Brain microvascular endothelial cell (primary cell): ENCODE measurements at regions not wholly inside any gene's neighbourhood (a gene's known extent, or its start where the extent isn't known, plus 50 kb on each side); places are given as distances from the start of the nearest gene placed in this dataset.

Experiments used
- DNase-seq: peaks from one replicate; pipeline ENCODE4 v3.0.0-alpha.2; 2020
- H3K27ac ChIP-seq: fragments of 250-450 bp; sonication (Bioruptor Pico); 2 replicates; pipeline ENCODE4 v1.5.1; 2020; ENCODE audit warnings: mild to moderate bottlenecking, moderate library complexity
- H3K27me3 ChIP-seq: fragments of 250-450 bp; sonication (Bioruptor Pico); replicated peaks from 2 replicates; pipeline ENCODE4 v1.5.1; 2020; ENCODE audit warnings: mild to moderate bottlenecking
- H3K36me3 ChIP-seq: fragments of 250-450 bp; sonication (Bioruptor Pico); replicated peaks from 2 replicates; pipeline ENCODE4 v1.5.1; 2020; ENCODE audit warnings: mild to moderate bottlenecking
- H3K4me3 ChIP-seq: 2 replicates; pipeline ENCODE4 v1.5.1; 2011; ENCODE audit warnings: low read depth, mild to moderate bottlenecking, control low read depth, low read length, moderate library complexity
- in situ Hi-C: cut with HindIII; loops from 2 replicates; pipeline ENCODE4 v1.10.0; 2017; ENCODE audit warnings: low sequenced_read_pairs, low pct_ligation_motif_present
- TF ChIP-seq, protein P1 (sequence below): IDR thresholded peaks from 2 replicates; pipeline ENCODE4 v1.5.1; 2011; ENCODE audit warnings: low read depth, mild to moderate bottlenecking, moderate library complexity, low read length, control low read depth, inconsistent platforms; ENCODE audit errors: missing control alignments

DNA sequence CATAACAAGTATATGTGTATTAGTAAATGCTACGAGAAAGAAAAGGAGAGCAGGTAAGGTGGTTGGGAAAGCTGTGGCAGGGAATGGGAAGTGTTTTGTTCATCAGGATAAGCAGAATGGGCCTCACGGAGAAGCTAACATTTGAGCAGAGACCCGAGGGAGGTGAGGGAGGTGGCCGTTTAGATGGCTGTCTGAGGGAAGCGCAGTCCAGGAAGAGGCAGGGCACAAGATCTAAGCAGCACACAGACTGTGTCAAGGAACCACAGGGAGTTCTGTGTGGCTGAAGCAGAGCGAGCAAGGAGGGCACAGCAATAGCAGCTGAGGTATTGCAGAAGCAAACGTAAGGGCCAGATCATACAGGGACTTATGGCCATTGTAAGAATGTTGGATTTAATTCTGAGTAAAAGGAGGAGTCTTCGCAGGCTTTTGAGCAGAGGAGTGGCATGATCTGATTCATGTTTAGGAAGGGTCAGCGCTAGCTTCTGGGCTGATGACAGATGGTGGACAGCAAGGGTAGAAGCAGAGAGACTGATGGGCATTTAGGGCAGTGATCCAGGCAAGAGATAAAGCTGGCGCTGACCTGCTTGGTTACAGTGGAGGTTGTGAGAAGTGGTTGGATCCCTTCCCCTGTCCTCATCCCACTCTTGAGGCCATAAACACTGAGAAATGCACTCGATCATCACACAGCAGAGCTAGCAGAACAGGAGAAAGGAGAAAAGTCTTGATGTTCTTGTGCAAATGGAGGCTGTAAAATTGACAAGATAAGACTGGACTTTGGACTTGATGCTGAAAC lies 199.9 kb downstream of the LACC1 start:
- TF ChIP-seq, protein P1, sequence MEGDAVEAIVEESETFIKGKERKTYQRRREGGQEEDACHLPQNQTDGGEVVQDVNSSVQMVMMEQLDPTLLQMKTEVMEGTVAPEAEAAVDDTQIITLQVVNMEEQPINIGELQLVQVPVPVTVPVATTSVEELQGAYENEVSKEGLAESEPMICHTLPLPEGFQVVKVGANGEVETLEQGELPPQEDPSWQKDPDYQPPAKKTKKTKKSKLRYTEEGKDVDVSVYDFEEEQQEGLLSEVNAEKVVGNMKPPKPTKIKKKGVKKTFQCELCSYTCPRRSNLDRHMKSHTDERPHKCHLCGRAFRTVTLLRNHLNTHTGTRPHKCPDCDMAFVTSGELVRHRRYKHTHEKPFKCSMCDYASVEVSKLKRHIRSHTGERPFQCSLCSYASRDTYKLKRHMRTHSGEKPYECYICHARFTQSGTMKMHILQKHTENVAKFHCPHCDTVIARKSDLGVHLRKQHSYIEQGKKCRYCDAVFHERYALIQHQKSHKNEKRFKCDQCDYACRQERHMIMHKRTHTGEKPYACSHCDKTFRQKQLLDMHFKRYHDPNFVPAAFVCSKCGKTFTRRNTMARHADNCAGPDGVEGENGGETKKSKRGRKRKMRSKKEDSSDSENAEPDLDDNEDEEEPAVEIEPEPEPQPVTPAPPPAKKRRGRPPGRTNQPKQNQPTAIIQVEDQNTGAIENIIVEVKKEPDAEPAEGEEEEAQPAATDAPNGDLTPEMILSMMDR: no peak
- no peak overlapping the region for H3K27ac ChIP-seq
- H3K36me3 ChIP-seq: no peaks in the 10 kb centered on the region

DNA sequence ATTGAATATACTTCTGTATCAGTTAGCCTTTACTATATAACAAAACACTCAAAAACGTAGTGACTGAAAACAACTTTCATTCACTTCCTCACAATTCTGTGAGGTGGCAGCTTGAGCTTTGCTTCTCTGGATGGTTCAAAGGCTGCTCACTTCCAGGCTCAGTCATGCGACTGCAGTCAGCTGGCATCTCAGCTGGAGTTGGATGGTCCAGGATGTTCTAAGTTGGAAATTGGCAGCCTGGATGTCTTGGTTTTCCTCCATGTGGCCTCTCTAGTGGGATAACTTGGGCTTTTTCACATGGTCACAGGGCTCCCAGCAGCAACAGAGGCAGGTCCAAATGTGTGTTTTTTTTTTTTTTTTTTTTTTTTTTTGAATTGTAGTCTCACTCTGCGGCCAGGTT lies 204.4 kb downstream of the LACC1 start:
- Histone ChIP-seq H3K27me3 (no peaks in the 10 kb centered on the region), H3K27ac (no peak overlapping the region), H3K4me3 (no peak overlapping the region), H3K36me3 (no peaks in the 10 kb centered on the region)
- DNase-seq: no peak
- TF ChIP-seq, protein P1: no peak
- in situ Hi-C loops: no loop called here

More for the DNA sequence above, 199.9 kb downstream of the LACC1 start:
- Histone ChIP-seq H3K27me3 (no peaks in the 10 kb centered on the region), H3K4me3 (no peak overlapping the region)
- in situ Hi-C loops: no loop called here
- DNase-seq: no peak

DNA sequence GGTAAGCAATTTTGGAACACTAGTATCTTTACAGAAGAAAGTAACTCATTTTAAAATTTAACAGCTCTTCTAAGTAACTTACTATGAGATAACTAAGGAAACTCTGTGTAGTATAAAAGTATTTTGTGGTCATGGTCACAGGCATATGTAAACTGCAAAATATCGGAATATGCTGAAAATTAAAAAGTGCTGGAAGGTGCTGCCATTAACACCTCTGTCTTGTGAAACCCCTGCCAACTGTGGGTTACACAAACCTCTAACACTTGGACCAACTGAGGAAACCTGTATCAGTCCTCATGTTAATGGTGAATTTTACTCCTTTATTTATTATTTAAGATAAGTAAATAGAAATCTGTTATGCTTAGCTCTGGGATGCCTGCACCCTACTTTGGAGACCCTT lies 206.7 kb downstream of the LACC1 start:
- no peak for DNase-seq
- H3K27ac ChIP-seq: no peak overlapping the region
- in situ Hi-C loops: no loop called here
- TF ChIP-seq, protein P1: no peak
- no peaks in the 10 kb centered on the region for H3K36me3 ChIP-seq
- H3K27me3 ChIP-seq: no peaks in the 10 kb centered on the region
- no peak overlapping the region for H3K4me3 ChIP-seq

DNA sequence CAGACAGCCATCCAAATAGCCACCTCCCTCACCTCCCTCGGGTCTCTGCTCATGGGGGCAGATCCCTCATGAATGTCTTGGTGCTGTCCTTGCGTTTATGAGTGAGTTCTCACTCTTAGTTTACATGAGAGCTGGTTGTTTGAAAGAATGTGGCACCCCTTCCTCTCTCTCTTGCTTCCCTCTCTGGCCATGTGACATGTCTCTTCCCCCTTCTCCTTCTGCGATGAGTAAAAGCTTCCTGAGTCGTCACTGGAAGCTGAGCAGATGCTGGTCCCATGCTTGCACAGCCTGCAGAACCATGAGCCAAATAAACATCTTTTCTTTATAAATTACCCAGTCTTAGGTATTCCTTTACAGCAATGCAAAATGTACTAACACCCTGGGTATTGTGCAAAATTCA lies 208.7 kb downstream of the LACC1 start:
- in situ Hi-C loops: no loop called here
- no peak overlapping the region for H3K27ac ChIP-seq
- TF ChIP-seq, protein P1: no peak
- H3K4me3 ChIP-seq: no peak overlapping the region
- no peaks in the 10 kb centered on the region for H3K36me3 ChIP-seq
- no peak for DNase-seq
- H3K27me3 ChIP-seq: no peaks in the 10 kb centered on the region

DNA sequence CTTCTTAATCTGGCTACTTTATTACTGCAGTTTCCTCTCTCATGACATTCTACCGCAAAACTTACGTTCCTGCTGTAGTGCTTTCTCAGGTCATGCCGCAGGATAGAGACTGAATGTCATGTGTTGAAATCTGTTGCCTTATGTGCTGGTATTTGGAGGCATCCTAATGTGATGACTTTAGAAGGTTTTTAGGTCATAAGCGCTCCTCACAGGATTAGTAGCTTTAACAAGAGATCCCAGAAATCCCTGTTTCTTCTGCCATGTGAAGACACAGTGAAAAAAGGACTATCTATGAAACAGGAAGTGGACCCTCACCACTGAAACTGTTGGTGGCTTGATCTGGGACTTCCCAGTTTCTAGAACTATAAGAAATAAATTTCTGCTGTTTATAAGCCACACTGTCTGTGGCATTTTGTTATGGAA lies 209.3 kb downstream of the LACC1 start:
- in situ Hi-C loops: no loop called here
- H3K36me3 ChIP-seq: no peaks in the 10 kb centered on the region
- H3K4me3 ChIP-seq: no peak overlapping the region
- no peak overlapping the region for H3K27ac ChIP-seq
- no peak for DNase-seq
- H3K27me3 ChIP-seq: no peaks in the 10 kb centered on the region
- TF ChIP-seq, protein P1: no peak

DNA sequence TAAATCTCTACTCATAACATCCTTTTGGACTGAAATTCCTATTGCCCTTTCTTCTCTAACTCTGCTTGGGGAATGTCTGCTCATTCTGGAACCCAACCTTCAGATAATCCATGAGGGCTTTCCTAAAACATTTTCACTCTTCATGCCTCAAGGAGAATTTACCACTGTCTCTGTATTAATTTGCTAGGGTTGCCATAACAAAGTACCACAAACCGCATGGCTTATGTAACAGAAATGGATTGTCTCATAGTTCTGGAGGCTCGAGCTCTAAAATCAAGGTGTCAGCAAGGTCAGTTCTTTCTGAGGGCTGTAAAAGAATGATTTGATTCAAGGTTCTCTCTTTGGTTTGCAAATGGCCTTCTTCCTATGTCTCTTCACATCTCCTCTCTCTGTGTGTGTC lies 209.7 kb downstream of the LACC1 start:
- H3K4me3 ChIP-seq: no peak overlapping the region
- in situ Hi-C loops: no loop called here
- H3K27ac ChIP-seq: no peak overlapping the region
- DNase-seq: no peak
- H3K27me3 ChIP-seq: no peaks in the 10 kb centered on the region
- TF ChIP-seq, protein P1: no peak
- no peaks in the 10 kb centered on the region for H3K36me3 ChIP-seq
